LoVo (cell line): ENCODE measurements at regions not wholly inside any gene's neighbourhood (a gene's known extent, or its start where the extent isn't known, plus 50 kb on each side); places are given as distances from the start of the nearest gene placed in this dataset.

ENCODE experiments used
- DNase-seq: peaks from one replicate; pipeline ENCODE4 v3.0.0-alpha.2; 2016; ENCODE audit warnings: low spot score

DNA sequence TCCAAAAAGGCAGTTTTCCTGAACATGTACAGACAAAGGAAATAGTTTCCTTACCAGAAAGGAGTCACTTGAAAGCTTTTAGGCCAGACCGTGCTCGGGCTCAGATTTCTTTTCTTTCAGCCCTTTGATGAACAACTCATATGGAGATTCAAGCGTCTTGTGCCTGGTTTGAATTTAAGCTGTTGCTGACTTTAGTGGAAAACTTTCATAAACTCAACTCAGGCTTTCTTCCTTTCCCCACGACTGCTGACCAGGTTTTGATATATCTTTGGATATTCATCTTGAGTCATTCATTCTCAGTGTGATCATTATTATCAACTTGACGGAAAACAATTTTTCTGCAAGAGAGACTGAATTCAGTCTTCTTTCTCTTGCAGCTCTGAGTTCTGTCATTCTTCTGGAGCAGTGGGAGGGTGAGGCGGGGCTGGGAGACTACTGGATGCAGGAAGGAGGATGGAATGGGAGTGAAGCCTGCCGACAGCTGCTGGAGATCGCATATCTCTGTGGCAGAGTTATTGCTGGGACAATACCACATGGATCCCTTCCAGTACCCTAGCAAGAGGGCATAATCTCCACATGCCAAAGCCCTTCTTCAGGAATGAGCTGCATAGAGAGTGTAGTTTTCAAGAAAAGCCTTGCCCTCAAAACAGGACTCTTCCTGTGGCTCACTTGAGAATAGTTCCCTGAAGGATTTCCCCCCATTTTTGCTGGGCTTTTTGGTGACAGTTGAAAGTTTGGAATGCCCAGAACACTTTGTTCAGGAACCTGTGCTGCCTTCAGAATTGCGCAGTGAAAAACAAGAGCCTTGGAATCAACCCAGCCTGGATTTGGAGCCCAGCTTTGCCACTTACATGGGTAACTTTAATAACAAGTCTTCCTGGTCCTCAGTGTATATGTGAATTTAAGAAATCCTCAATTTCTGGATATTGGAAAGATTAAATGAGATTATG lies 364.4 kb downstream of the ZNF521 start:
- no peak for DNase-seq

DNA sequence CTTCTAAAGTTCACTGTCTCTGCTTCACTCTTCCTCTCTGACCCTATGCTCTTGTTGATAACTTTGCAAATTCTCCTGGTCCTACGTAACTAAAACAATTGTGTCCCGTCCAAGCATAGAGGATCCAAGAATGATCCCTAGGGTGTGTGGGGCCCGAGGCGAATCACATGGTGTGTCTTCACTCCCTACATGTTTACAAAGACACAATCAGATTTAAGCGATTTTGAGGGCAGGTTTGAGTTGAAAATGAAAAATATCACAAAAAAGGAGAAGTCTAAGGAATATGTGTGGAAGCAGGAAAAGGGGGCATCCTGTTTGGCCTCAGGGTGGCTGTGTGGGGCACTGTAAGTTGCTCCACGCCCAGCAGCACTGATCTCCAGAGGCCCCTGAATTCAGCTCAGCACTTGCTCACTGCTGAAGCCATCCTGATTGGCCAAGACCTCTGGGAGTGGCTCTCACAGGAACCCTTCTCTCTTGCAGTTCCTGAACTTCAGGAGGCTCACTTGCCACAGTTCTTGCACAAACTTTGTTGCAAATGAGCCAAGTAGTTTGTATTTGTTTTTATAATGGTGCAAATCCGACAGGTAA lies 363.6 kb downstream of the ZNF521 start:
- no peak for DNase-seq

DNA sequence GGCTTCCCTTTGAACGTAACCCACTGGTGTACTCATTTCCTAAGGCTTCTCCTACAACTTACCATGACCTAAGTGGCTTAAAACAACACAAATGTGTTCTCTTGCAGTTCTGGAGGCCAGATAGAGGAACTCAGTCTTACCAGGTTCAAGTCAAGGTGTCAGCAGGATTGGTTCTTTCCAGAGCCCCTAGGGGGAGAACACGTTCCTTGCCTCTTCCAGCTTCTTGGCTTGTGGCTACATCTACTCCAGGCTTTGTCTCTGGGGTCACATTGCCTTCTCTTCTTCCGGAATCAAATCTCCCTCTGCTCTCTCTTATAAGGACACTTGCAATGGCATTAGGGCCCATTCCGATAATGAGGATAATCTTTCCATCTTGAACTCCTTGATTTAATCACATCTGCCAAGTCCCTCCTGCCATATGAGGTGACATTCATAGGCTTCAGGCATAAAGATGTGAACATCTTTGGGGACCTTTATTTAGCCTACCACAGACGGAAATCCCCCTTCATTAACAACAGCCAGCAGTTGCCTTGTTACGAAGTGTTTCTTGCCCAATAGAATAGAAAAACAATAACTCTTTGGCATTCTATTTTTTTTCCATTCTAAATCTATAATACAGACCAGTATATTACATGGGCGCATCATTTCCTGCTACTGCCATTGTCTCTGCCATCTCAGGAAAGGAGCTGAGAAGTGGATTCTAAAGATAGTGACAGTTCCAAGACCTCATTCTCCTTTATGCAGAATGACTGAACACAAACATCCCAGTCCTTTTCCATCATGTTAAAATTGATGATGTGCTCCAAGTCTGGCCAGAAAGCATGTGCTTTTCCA lies 362.0 kb downstream of the ZNF521 start:
- DNase-seq = no peak

DNA sequence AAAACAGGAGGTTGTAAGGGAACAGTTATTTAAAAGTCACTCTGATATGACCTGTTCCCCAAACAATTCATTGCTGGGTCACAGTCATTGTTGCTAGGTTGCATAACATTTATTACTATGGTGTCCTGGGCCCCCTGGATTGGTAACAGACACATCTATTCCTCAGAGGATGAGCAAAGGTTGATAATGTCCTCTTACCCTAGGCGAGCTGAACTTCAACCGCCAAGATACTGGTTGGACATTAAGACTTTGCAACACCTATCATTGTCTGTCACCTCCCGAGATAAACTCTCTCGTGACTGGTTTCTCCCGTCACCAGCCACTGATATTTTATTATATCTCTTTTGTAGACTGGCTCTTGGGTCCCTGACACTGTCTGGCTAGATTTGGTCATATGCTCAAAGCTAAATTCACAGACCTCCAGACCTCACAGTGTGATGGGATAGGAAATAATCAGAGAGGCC lies 361.3 kb downstream of the ZNF521 start:
- no peak for DNase-seq

DNA sequence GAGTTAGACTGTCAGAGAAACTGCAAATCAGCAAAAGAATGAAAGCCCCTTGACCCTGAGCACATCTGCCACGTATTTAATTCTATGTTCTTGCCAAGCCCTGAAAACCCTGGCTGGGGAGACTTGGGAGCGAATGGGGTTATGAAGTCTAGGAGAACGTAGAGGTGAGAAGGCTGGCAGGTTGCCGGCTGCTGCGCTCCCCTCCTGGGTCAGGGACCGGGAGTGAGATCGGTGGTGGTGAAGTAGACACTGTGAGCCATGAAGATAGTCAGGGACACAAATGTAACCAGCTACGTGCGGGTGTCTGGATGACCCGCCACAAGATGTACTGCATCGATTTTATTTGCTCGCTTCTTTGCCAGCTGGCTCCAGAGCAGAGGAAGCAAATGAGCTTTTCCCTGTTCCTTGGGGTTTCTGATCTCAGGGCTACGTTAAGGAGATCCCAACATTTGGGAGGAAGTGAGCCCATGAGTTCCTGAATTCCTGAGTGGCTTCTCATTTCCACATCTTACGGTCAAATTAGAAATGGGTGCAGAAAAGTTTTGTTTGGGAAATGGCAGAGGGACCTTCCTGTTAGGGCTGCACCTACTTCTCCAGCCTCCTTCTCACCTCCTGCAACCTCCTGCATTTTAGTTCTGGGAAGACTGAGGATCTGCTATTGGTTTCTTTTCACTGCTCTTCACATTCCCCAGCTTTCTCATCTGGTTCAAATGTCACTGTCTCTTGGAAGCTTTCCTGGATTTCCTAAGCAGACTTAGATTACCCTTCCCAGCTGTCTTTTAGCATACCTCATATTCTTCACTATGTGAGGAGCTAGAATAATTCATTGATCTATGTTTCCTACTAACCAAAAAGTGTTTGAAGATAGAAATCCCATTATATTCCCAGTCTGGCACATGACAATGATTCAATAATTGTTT lies 360.6 kb downstream of the ZNF521 start:
- DNase-seq = no peak

DNA sequence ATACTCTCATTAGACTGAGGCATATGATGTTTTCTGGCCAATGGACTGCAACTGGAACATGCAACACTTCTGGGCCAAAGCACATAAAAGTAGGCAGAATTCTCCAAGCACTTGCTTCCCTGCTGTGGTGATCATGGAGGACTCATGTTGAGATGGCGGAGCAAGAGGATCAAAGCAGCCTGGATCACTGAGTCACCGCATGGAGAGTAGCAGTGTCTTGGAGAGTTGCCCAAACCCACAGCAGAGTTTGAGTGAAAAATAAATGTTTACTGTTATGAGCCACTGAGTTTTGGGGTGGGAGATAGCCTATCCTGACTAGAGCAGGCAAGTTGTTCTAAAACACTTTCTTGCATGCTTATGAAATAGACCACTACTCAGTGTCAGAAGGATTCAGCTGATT lies 359.5 kb downstream of the ZNF521 start:
- no peak for DNase-seq

DNA sequence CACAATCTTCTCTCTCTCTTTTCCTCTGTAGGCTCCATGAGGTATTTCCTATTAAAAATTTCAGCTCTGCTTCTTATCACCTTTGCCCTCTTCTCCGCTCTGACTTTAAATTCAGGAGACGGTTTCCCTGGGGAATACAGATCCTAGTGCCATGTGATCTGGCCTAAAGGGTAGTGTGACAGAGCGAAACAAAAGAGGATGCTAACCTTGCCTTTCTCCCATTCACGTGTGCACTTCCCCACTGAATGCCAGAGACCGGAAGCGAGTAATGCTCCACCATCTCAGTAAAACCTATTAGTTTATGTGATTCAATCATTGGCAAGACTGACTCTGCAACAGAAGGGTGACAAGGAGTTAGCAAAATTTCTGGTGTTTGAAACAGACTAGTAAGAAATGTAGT lies 358.3 kb downstream of the ZNF521 start:
- DNase-seq = no peak

DNA sequence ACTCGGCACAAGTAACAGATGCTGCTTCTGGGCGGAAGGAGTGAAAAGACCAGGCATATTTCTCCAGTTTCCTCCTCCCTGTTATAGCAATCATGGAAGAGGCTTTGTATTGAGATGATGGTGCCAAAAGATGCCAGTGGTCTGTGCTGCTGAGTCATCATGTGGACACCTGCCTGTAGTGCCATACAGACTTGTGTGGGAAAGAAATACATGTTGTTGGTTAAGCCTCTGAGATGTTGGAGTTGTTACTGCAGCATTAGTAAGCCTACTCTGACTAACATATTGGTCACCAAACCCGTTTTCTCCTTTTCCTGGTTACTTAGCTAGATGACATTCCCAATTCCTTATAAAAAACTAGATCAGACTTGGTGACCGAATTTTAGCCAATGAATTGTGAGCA lies 356.9 kb downstream of the ZNF521 start:
- no peak for DNase-seq

DNA sequence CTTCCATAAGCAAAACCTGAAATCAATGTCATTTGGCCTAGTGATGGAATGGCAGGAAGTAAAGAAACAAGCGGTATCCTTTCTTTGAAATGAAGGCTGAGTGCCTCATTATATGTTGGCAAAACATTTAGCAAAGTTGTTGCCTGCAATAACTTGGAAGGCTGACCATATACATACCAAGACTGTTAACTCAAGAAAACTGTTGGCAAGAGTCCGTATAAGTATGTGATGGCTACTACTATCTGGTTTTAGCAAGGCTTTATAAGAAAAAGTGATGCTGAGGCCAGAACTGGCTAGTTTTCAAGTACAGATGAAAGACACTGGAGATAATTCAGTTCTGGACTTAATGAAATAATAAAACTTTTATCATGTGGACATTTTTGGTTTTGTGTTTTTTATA lies 356.2 kb downstream of the ZNF521 start:
- DNase-seq = no peak

DNA sequence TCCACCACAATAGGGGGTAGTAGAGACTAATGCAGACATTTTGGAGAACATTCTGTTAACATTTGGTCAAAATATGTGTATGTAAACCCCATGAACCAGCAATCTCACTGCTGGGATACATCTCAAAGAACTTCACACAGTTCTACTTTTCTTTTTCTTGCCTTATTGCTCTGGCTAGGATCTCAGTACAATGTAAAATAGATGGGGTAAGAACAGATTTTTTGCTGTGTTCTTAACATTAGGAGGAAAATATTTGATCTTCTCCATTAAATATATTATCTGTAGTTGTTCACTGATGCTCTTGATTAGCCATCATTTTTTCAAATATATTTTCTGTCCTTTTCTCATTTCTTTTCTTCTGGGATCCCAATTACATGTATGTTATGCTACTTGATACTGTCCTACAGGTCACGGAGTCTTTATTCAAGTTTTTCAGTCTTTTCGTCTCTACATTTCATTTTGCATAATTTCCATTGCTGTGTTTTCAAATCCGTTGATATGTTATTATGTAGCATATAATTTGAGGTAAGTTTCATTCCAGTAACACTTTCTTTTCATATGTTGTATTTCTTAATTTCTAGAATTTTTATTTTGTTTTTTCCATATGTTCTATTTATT lies 352.2 kb downstream of the ZNF521 start:
- DNase-seq = no peak

DNA sequence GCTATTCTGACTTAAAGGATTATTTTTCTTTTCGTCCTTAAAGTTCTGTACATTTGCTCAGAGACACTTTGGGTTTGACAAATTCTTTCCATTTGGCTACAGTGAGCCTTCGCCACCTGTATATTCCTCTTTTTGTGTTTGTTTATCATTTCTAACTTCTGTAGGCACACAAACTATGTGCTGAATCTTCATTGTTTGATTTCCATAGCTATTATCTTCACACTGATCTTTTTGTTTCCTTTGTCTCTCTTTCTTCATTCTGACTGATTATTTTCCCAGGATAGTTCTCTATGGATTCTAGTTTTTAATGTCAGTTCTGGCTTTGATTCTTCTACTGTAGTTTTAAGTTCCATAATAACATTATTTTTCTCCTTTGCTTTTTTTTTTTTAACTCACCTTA lies 350.2 kb downstream of the ZNF521 start:
- no peak for DNase-seq

DNA sequence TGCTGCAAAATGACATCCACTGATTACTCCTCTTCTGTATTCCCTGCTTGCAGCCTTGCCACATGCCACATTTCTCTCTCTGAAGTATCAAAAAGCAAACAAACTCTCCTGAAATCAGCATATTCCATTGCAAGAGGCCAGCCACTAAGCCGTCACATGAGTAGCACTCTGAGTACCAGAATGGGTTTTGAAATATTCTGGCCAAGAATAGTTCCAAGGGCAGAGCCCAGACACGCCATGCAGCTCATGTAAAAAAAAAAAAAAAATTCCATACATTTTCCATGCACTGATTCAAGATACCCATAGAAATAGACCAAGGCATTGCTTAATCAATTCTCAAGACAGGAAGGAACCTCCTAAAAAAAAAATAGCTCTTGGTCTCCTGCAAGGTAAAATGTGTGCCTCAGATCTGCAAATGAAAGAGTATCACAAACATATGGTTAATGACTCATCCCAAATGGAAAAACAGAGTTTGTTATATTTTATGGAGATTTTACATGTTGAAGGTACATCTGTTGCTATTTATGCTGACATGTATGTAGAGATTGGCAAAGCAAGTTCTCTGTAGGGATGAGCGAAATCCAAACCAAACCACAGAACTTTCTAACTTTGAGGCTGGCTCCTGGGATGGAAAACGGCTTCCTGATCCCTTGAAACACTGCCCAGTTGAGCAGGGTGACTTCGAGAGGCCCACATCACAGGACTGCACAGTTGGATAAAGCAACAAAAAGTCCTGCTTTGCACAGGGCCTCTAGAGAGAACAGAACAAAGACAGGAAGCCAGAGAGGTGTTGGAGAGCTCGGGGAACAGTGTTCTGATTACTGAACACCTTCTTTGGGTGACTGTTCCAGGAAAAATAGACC lies 346.2 kb downstream of the ZNF521 start:
- DNase-seq = no peak

DNA sequence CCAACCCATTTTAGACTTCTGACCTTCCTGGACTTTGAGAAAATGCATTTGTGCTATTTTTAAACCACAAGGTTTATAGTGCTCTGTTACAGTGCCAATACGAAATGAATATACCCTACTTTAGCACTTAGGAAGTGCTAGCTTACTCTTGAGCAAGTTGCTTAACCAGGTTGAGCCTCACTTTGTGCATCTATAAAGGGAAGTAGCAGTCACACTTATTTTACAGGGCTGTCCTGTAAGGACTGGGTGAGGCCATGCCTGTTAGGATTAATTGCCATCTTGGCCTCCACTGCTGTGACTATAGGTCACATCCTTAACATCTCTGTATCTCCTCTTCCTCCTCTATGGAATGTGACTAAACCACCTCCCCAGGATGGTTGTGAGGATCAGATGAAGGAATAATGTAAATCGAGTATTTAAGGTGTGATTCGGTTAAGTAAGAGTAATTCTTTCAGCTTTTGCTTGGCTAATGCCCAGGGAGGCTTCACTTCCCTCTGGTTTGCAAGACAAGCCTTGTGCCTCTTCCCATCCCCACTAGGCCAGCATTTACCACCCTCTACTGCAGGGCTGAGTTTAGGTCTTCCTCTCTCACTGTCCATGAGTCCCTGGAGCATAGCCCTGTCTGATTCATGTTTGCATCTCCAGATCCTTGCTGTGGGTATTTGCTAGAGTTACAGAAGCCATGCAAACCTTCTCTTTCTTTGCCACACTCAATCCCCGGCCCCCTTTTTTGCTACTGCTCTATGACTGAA lies 341.2 kb downstream of the ZNF521 start:
- DNase-seq = no peak
